Lung (tissue), 11 donors: ENCODE measurements at regions not wholly inside any gene's neighbourhood (a gene's known extent, or its start where the extent isn't known, plus 50 kb on each side); places are given as distances from the start of the nearest gene placed in this dataset.

Source experiments
- ATAC-seq: fragments of 200-7000 bp; cut with Tn5 transposase; one replicate; pipeline ENCODE4 v1.9.1; 2020; ENCODE audit warnings: moderate number of reproducible peaks; ENCODE audit not compliant: insufficient read depth, low FRiP score
- DNase-seq, 3 donors: peaks; one replicate each; pipeline ENCODE4 v3.0.0-alpha.2; 2013 to 2017
- H3K27ac ChIP-seq, 2 donors: one replicate each; pipeline ENCODE4 v1.5.1; 2013; ENCODE audit warnings: mild to moderate bottlenecking in 2 of 2, moderate library complexity in 2 of 2, control low read depth in 1 of 2, inconsistent platforms in 1 of 2, low read depth in 1 of 2, low read length in 1 of 2
- H3K27me3 ChIP-seq, 3 donors: one replicate each; pipeline ENCODE4 v1.5.1; 2013; ENCODE audit warnings: low read length in 2 of 3; ENCODE audit not compliant: control insufficient read depth in 3 of 3, insufficient read depth in 3 of 3
- H3K36me3 ChIP-seq, 4 donors: one replicate each; pipeline ENCODE4 v1.5.1; 2013; ENCODE audit warnings: low read length in 4 of 4, mild to moderate bottlenecking in 1 of 4, moderate library complexity in 1 of 4; ENCODE audit not compliant: control insufficient read depth in 4 of 4, insufficient read depth in 4 of 4
- H3K4me1 ChIP-seq, 5 donors: one replicate each; pipeline ENCODE4 v1.5.1; 2013; ENCODE audit warnings: low read length in 5 of 5, mild to moderate bottlenecking in 2 of 5, moderate library complexity in 1 of 5; ENCODE audit not compliant: control insufficient read depth in 5 of 5, insufficient read depth in 5 of 5
- H3K4me3 ChIP-seq: one replicate; pipeline ENCODE4 v1.5.1; 2013; ENCODE audit warnings: mild to moderate bottlenecking, control low read depth, moderate library complexity
- H3K9ac ChIP-seq, 2 donors: one replicate each; pipeline ENCODE4 v1.5.1; 2013; ENCODE audit warnings: low read length in 2 of 2, control low read depth in 1 of 2; ENCODE audit not compliant: insufficient read depth in 1 of 2
- H3K9me3 ChIP-seq, 4 donors: one replicate each; pipeline ENCODE4 v1.5.1; 2013; ENCODE audit warnings: low read length in 3 of 4, mild to moderate bottlenecking in 1 of 4, moderate library complexity in 1 of 4; ENCODE audit not compliant: control insufficient read depth in 4 of 4, insufficient read depth in 3 of 4
- CTCF ChIP-seq: IDR thresholded peaks from 2 replicates; pipeline ENCODE4 v1.5.1; 2012; ENCODE audit warnings: mild to moderate bottlenecking; ENCODE audit errors: control extremely low read depth, extremely low read depth
- WGBS, 2 donors: extraction: QIAGEN DNeasy Blood & Tissue Kit; methylation state at CpG; one replicate each; pipeline ENCODE4 v1.1.7; 2013; 5-methylcytosine and 5-hydroxymethylcytosine counted together
- donor health status: control.
- donor health status: control.
- donor health status: Bipolar disorder and iron deficiency.
- donor health status: healthy.
- donor health status: DM: yes; HTN: yes; CAD: no.

GRCh38 chr7:76149847-76150691 lies 51.6 kb upstream of the SRRM3 start:
- H3K27ac ChIP-seq, result no peak overlapping the region
- H3K4me1 ChIP-seq, result no peaks in the 10 kb centered on the region
- 43 to 79% methylated on average over 50 to 53 of the region's 53 CpGs for WGBS, 2 donors
- H3K4me3 ChIP-seq, result no peak overlapping the region
- no peak for TF ChIP-seq CTCF
- no peaks in the 10 kb centered on the region for H3K36me3 ChIP-seq
- no peak for ATAC-seq
- peaks cover 0 to 16% (median 9%) of the 10 kb centered on the region in 3 donors for H3K27me3 ChIP-seq
- no peak for DNase-seq
- H3K9ac ChIP-seq, result no peak overlapping the region
- H3K9me3 ChIP-seq, result no peaks in the 10 kb centered on the region
